ENCODE measurements at regions not wholly inside any gene's neighbourhood (a gene's known extent, or its start where the extent isn't known, plus 50 kb on each side); places are given as distances from the start of the nearest gene placed in this dataset.

DNA sequence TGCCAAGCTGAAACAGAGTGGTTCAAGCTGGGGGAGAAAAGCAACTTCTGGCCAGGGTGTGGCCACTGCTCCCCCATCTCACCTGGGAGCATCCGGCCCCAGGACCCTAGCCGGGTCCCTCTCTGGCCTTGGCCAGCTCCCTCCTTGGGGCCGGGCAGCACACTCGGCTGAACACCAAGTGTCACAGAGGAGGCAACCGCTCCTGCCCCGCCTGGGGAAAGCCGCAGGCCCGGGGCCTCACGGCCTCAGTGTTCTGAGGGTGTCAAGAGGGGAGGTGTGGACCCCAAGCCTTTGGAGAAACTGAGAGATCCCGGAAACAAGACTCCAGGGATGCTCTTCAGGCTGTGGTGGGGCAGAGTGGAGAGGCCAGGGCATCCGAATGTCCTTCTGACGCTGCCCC, 88.4 kb downstream of the ENGASE start:
- DNase-seq (ENCODE audit: low read depth in 2 of 3, low spot score in 1 of 3) = no peak

GRCh38 chr17:79162012-79162963, 87.7 kb downstream of the ENGASE start:
- no peak for DNase-seq (ENCODE audit: low read depth in 2 of 3, low spot score in 1 of 3)

DNA sequence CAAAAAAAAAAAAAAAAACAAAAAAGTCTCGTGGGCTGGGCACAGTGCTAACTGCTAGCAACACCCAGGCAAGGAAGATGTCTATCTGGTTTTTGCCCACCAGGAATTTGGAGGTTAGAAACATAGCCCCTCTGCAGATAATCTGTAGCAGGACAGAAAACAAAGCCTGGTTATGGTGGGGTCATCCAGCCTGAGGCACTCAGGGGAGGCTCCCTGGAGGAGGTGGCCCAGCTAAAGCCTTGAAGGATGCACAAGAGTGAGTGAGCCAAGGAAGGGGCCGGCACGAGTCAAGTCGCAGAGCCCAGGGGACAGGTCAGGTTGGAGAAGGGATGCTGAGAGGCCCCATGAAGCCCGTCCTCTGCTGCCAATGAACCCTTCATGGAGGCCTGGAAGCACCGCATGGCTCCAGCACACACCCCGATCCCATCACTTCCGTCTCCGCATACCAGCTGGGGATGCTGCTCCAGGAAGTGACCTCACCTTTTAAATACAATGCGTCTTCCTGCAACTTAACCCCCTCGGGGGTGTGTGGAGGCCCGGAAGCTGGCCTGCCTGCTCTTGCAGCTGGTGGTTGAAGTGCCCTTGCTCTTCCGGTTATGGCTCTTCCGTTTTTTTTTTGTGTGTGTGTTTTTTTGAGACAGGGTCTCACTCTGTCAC, 86.5 kb downstream of the ENGASE start:
- no peak for DNase-seq (ENCODE audit: low read depth in 2 of 3, low spot score in 1 of 3)

GRCh38 chr17:79159926-79160325, 85.3 kb downstream of the ENGASE start:
- no peak for DNase-seq (ENCODE audit: low read depth in 2 of 3, low spot score in 1 of 3)

- DNase-seq (ENCODE audit: low read depth in 2 of 3, low spot score in 1 of 3) = no peak
Observed at GRCh38 chr17:79159471-79159870, 84.8 kb downstream of the ENGASE start.

GRCh38 chr17:79156463-79157095, 82.0 kb downstream of the ENGASE start:
- DNase-seq (ENCODE audit: low read depth in 2 of 3, low spot score in 1 of 3) = no peak

- DNase-seq (ENCODE audit: low read depth in 2 of 3, low spot score in 1 of 3) = no peak
Observed at GRCh38 chr17:79155701-79156100, 81.1 kb downstream of the ENGASE start.

- DNase-seq (ENCODE audit: low read depth in 2 of 3, low spot score in 1 of 3) = no peak
Observed at GRCh38 chr17:79154951-79155585, 80.4 kb downstream of the ENGASE start.

DNA sequence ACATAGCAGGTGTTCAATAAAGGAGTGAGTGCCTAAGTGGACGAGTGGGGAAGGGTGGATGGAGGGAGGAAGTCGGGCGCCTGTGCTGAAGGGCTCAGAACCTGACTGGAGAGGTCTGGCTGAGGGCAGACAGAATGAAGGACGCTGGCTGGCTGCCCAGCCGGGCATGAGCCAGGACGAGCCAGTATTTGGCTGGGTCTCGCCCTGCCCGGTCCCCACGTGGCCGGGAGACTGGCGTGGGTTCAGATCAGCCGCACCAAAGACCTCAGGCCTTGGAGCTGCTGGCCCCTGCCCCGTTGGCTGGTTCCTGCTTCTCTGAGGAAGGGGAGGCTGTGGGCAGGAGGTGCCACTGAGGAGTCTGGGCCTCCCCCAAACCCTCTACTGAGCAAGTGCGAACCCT, 79.8 kb downstream of the ENGASE start:
- DNase-seq (ENCODE audit: low read depth in 2 of 3, low spot score in 1 of 3) = no peak

- DNase-seq (ENCODE audit: low read depth in 2 of 3, low spot score in 1 of 3) = no peak
Observed at GRCh38 chr17:79153367-79154130, 78.9 kb downstream of the ENGASE start.

DNA sequence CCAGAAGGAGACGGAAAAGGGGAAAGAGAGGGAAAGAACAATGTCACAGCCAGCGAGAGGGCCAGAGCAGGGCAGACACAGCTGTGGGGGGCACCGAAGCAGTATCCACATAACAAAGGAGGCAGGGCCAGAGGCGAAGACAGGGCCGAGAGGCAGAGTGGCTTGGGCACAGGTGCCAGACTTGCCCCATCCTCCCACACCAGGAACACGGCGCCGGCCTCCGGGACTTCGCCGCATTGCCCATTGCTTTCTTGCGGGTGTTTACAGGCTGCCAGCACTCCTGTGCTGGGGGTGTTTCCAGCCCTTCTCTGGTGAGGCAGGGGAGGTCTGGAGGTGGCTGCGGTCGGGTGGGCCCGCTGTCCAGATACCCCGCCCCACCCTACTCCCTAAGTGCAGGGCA, 78.0 kb downstream of the ENGASE start:
- DNase-seq (ENCODE audit: low read depth in 2 of 3, low spot score in 1 of 3) = no peak

DNA sequence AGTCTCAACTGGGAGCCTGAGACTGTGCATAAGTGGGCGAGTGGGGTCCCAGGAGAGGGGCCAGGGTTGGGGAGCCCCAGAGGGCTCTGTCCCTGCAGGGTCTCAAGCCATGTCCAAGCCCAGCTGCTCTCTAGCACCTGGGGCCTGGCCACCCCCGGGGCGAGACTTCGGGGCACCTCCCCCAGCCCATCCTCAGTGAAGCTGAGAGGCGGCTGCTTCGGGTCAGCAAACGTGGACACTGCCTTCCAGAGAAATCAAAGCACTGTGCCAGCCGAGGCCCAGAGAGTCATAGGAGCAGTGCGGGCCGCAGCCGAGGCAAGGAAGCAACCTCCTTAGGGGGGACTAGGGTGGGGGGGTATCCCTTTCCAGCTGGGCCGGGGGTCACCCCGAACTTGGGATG, 77.5 kb downstream of the ENGASE start:
- no peak for DNase-seq (ENCODE audit: low read depth in 2 of 3, low spot score in 1 of 3)

DNA sequence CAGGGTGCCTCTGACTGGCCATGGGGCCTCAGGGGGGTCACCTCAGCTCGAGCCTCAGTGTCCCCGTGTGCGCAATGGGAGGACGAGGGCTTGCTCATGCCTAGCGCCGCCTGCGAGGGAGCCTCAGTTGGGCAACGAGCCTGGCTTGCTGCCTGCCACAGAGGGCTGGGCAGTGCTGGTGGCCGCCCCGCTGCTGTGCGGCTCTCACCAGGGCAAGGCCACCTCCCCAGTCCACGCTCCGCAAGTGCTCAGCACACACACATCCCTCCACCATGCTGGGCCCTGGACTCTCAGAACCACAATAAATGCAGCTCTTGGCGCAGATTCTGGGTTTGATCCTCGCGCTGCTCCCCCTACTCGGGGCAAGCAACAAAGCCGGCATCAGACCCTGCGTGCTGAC, 76.2 kb downstream of the ENGASE start:
- DNase-seq (ENCODE audit: low read depth in 2 of 3, low spot score in 1 of 3) = no peak

GRCh38 chr17:79150035-79150733, 75.6 kb downstream of the ENGASE start:
- DNase-seq (ENCODE audit: low read depth in 2 of 3, low spot score in 1 of 3) = no peak

DNA sequence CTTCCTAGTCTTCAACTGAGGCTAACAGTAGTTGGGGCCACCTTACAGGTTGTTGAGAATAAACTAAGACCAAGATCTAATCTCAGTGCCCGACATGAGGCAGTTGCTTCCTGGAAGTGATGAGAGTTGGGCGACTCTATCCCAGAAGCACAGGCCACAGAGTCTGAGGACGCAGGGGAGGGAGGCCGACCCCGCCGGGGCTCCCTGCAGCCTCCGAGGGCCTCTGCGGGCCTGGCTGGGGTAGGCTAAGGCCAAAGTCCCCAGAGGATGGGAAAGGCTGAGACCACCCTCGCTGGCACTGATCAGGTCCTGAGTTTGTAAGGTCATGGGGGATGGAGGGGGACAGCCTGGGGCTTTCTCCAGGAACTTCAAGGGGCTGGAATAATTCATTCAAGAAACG, 74.0 kb downstream of the ENGASE start:
- no peak for DNase-seq (ENCODE audit: low read depth in 2 of 3, low spot score in 1 of 3)

DNA sequence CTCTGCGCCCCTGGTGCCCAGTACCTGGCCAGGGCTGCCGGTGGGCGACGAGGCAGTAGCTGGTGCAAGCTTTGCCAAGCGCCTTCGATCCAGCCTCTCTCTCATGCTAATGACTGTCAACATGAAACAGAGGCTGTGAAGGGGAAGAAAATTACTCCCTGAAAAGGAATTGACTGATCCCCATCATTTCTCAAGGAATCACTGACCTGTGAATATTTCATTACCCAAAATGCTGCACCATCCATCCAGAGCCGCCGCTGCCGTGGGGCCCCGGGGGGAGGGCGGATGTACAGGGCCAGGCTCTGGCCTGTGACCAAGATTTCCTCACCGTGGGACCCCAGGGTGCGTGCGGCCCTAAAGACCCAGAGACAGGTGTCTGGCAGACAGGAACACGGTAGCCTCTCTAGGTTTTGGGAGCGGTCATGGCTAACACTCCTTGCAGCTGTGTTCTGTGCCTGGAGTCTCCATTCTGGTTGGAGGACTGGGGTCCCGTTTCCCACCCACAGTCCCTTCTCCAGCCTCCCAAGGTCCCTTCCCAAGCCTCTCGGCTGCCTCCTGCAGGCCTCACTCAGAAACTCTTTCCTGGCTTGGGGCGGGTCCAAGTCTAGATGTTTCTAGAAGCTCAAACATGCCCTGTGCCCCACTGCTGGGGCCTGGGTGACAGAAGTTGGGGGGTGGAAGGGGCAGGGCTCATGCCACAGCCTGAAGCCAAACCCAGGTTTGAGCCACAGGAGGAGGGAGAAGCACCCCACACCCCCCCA, 73.3 kb downstream of the ENGASE start:
- no peak for DNase-seq (ENCODE audit: low read depth in 2 of 3, low spot score in 1 of 3)

DNA sequence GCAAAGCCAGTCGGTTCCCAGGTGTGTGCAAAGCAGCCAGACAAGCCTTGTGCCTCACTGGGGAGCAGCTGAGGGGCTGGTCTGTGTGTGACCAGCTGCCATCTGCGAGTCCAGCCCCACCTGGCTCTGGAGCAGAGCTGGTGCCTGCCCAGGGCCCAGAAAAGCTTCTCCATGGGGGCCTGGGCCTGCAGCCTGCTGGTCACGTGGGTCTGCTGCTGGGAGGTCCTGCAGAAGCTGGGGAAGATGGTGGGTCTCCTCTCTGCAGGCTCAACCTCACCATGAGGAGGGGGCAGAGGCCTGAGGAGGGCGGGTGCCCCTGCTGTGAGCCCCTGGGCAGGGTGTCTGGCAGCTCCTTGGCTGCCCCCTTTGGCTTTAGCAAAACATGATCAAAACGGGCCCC, 71.9 kb downstream of the ENGASE start:
- no peak for DNase-seq (ENCODE audit: low read depth in 2 of 3, low spot score in 1 of 3)

DNA sequence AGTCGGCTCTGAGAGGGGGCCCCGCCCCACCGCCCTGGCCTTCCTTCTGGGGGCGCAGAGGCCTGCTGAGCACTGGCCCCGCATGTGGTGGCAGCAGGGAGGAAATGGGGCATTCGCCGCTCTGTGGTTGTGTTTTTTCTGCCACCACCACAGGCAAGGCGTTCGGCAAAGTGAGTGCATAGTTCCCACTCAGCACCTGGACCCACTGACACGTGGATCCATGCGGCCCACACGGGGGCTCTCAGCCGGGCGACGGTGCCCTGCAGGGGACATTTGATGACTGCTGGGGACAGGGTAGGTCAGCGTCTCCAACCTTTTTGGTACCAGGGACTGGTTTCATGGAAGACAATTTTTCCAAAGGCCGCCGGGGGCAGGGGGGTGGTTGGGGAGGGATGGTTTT, 70.9 kb downstream of the ENGASE start:
- DNase-seq (ENCODE audit: low read depth in 2 of 3, low spot score in 1 of 3) = no peak

GRCh38 chr17:79144133-79144532, 69.5 kb downstream of the ENGASE start:
- DNase-seq (ENCODE audit: low read depth in 2 of 3, low spot score in 1 of 3) = no peak

DNA sequence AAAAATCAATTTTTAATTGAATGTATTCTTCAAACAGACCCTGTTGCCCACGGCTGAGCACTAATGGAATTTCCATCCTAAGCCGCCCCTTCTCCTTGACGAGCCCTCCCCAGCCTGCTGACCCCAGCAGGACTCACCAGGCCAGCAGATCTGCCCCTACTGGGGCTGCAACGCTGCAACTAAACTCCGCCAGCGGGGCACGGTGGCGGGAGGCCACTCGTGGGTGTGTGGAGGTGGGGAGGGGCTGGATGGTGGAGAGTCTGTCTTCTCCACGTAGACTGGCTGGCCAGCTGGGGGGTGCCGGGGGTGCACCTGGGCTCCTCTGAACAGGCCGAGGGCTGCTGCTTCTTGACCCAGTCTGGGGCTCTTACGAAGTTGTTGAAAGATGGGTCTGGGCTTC, 67.8 kb downstream of the ENGASE start:
- DNase-seq (ENCODE audit: low read depth in 2 of 3, low spot score in 1 of 3) = no peak

Data from stimulated activated CD4-positive, alpha-beta T cell treated with anti-CD3 and anti-CD28 coated beads, Interleukin-12 subunit alpha, Interleukin-12 subunit beta, amount 100 ng/mL, for 48 hours (primary cell).